ENCODE measurements at regions not wholly inside any gene's neighbourhood (a gene's known extent, or its start where the extent isn't known, plus 50 kb on each side); places are given as distances from the start of the nearest gene placed in this dataset.

GRCh38 chr3:164231718-164232117 is 846.6 kb downstream of the SI start (continued):
- no peak for TF ChIP-seq E2F8 (IDR thresholded peaks at IDR 0.05; ENCODE audit: low read depth, partially characterized antibody)

- intact Hi-C loops (cut with micrococcal nuclease) (no loop called here), in situ Hi-C loops (cut with MboI) (no loop called here)
- no TSS peak for BruUV-seq (replicated peaks)
- CTCF ChIA-PET (ENCODE audit: low intra/inter-chr PET ratio), result no interaction called here
- Histone ChIP-seq H3K4me2 (ENCODE audit: insufficient read depth, low read length) (no peak overlapping the region), H3K4me1 (replicated peaks in 1 of 2; ENCODE audit: control insufficient read depth in 2 of 2, insufficient read depth in 2 of 2, low read length in 2 of 2) (no peaks in the 10 kb centered on the region), H3K9ac (ENCODE audit: insufficient read depth in 1 of 2, low read depth in 2 of 2, low read length in 2 of 2) (no peak overlapping the region), H3K27me3 (ENCODE audit: control insufficient read depth in 2 of 2, insufficient read depth in 2 of 2, low read length in 2 of 2) (no peaks in the 10 kb centered on the region), H2AFZ (ENCODE audit: low read depth, low read length) (no peak overlapping the region), H3K27ac (ENCODE audit: extremely low read depth, low read depth, low read length) (no peak overlapping the region), H3K79me2 (ENCODE audit: control insufficient read depth, insufficient read depth, low read length) (no peaks in the 10 kb centered on the region), H4K20me1 (replicated peaks; ENCODE audit: control insufficient read depth, insufficient read depth, low read length) (no peaks in the 10 kb centered on the region), H3K36me3 (ENCODE audit: control insufficient read depth, insufficient read depth, low read length) (no peaks in the 10 kb centered on the region), H3K9me3 (replicated peaks; ENCODE audit: control insufficient read depth, insufficient read depth, low read depth, low read length) (no peaks in the 10 kb centered on the region), H3K9me1 (ENCODE audit: control insufficient read depth, insufficient read depth, low read length) (no peaks in the 10 kb centered on the region), H3K4me3 (no peak overlapping the region)
- FAIRE-seq (no peak), DNase-seq (ENCODE audit: extremely low read depth in 1 of 4, low spot score in 3 of 4) (no peak), ATAC-seq (no peak)
- WGBS (ENCODE audit: insufficient coverage, low coverage, missing lambda C conversion rate), result 0% methylated on average over 2 of the region's 3 CpGs
- TF ChIP-seq, protein P1, sequence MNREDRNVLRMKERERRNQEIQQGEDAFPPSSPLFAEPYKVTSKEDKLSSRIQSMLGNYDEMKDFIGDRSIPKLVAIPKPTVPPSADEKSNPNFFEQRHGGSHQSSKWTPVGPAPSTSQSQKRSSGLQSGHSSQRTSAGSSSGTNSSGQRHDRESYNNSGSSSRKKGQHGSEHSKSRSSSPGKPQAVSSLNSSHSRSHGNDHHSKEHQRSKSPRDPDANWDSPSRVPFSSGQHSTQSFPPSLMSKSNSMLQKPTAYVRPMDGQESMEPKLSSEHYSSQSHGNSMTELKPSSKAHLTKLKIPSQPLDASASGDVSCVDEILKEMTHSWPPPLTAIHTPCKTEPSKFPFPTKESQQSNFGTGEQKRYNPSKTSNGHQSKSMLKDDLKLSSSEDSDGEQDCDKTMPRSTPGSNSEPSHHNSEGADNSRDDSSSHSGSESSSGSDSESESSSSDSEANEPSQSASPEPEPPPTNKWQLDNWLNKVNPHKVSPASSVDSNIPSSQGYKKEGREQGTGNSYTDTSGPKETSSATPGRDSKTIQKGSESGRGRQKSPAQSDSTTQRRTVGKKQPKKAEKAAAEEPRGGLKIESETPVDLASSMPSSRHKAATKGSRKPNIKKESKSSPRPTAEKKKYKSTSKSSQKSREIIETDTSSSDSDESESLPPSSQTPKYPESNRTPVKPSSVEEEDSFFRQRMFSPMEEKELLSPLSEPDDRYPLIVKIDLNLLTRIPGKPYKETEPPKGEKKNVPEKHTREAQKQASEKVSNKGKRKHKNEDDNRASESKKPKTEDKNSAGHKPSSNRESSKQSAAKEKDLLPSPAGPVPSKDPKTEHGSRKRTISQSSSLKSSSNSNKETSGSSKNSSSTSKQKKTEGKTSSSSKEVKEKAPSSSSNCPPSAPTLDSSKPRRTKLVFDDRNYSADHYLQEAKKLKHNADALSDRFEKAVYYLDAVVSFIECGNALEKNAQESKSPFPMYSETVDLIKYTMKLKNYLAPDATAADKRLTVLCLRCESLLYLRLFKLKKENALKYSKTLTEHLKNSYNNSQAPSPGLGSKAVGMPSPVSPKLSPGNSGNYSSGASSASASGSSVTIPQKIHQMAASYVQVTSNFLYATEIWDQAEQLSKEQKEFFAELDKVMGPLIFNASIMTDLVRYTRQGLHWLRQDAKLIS (CRISPR knock-in tag; IDR thresholded peaks at IDR 0.05), result no peak
- TF ChIP-seq HDAC2 (IDR thresholded peaks at IDR 0.05), result no peak
- POLR2A ChIA-PET, result no interaction called here
Observed at GRCh38 chr3:164230385-164231094, 847.8 kb downstream of the SI start.
